Nephron (organoid): ENCODE measurements at regions not wholly inside any gene's neighbourhood (a gene's known extent, or its start where the extent isn't known, plus 50 kb on each side); places are given as distances from the start of the nearest gene placed in this dataset.
A peak's percentile ranks its signal among the peaks of the same experiment; 100 is the strongest.

ENCODE experiments used
- H3K27ac Mint-ChIP-seq, 3 experiments: 2 replicates each; pipeline ENCODE4 v1.8.0; 2020; ENCODE audit warnings: mixed read lengths in 3 of 3, mild to moderate bottlenecking in 2 of 3, moderate library complexity in 1 of 3
- H3K27me3 Mint-ChIP-seq: 2 replicates; pipeline ENCODE4 v1.8.0; 2021; ENCODE audit warnings: low read depth, mild to moderate bottlenecking, moderate library complexity, mixed read lengths
- H3K36me3 Mint-ChIP-seq: 2 replicates; pipeline ENCODE4 v1.8.0; 2020; ENCODE audit warnings: low read depth, mixed read lengths
- H3K4me1 Mint-ChIP-seq: 2 replicates; pipeline ENCODE4 v1.8.0; 2020; ENCODE audit warnings: mixed read lengths
- H3K4me3 Mint-ChIP-seq, 3 experiments: 2 replicates each; pipeline ENCODE4 v1.8.0; 2020; ENCODE audit warnings: mild to moderate bottlenecking in 3 of 3, mixed read lengths in 3 of 3, moderate library complexity in 2 of 3
- H3K9me3 Mint-ChIP-seq: 2 replicates; pipeline ENCODE4 v1.8.0; 2020; ENCODE audit warnings: mixed read lengths
- CTCF ChIP-seq, 3 experiments: fragments of 200-600 bp; sonication (generic); IDR thresholded peaks; one replicate each; pipeline ENCODE4 v1.5.0; 2021; ENCODE audit warnings: antibody characterized with exemption in 3 of 3; ENCODE audit not compliant: unreplicated experiment in 3 of 3

DNA sequence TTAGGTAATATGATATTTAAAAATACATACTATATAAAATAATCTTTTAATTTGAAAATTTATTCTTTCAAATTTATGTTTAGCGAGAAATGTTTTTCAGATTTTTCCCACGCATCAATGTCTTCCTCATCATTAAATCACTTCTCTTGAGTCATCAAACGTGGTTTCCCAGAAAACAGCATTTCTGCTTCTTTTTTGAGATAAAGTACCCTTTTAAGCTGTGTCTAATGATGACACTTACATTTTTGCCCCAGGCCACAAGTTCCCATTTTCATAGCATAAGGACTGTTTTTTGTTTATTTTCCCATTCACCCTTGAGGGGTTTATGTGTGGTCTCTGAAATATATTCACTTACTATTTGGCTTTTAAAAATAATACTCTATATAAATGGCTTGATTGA is 139.0 kb upstream of the HS3ST3A1 start:
- H3K36me3 Mint-ChIP-seq = no peaks in the 10 kb centered on the region
- peaks cover 7% of the 10 kb centered on the region for H3K27me3 Mint-ChIP-seq
- no peaks in the 10 kb centered on the region for H3K9me3 Mint-ChIP-seq

GRCh38 chr17:13741744-13742143 is 140.0 kb upstream of the HS3ST3A1 start:
- Mint-ChIP-seq H3K27me3 (peaks cover 7% of the 10 kb centered on the region), H3K4me3 (no peak overlapping the region), H3K36me3 (no peaks in the 10 kb centered on the region), H3K4me1 (no peaks in the 10 kb centered on the region), H3K27ac (no peak overlapping the region), H3K9me3 (no peaks in the 10 kb centered on the region)
- no peak for TF ChIP-seq CTCF (IDR thresholded peaks at IDR 0.05; ENCODE audit: unreplicated experiment in 3 of 3)

More for the DNA sequence above, 139.0 kb upstream of the HS3ST3A1 start:
- H3K4me3 Mint-ChIP-seq = no peak overlapping the region
- H3K4me1 Mint-ChIP-seq = no peaks in the 10 kb centered on the region
- no peak for TF ChIP-seq CTCF (IDR thresholded peaks at IDR 0.05; ENCODE audit: unreplicated experiment in 3 of 3)
- no peak overlapping the region for H3K27ac Mint-ChIP-seq

DNA sequence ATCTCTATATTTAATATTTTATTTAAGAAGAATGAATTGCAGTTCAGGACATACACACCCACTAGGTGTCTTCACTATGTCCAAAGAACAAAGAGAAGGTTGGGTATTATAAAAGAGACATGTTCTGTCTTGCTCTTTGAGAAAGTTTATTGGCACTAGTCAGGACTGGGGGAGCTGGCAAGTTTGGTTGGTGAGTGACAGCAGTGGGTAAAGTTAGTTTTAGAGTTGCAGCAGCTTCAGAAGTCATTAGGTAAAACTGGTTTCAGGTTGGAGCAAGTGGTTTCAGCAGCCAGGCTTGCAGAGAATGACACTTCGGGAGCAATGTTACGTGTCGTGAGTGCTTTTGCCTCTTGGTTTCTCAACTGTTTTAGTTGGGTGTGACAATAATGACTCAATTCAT is 142.2 kb upstream of the HS3ST3A1 start:
- no peaks in the 10 kb centered on the region for H3K4me1 Mint-ChIP-seq
- no peaks in the 10 kb centered on the region for H3K36me3 Mint-ChIP-seq
- no peak overlapping the region for H3K4me3 Mint-ChIP-seq
- H3K27me3 Mint-ChIP-seq = peaks cover 4% of the 10 kb centered on the region
- no peaks in the 10 kb centered on the region for H3K9me3 Mint-ChIP-seq
- no peak overlapping the region for H3K27ac Mint-ChIP-seq
- no peak for TF ChIP-seq CTCF (IDR thresholded peaks at IDR 0.05; ENCODE audit: unreplicated experiment in 3 of 3)

DNA sequence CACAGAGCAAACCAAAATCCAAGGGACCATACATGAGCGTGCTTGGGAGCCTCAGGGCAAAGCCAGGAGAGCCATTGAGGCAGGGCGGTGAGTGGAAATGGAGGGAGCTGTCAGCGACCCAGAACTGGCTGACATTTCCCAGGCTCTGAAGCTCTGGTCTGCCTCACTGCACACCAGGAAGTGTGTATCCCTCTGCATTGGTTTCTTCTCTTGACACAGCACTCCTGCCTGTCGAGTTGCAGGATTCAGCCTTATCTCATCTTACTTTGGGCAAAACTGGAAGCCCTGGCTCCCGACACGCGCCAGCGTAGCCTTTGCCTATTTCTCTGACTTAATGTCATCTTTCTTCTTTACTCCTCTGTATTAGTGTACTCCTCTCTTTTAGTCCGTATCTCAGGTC is 144.7 kb upstream of the HS3ST3A1 start:
- Mint-ChIP-seq H3K4me1 (peaks cover 11% of the 10 kb centered on the region), H3K36me3 (no peaks in the 10 kb centered on the region), H3K27ac (no peak overlapping the region), H3K4me3 (no peak overlapping the region), H3K27me3 (peaks cover 9% of the 10 kb centered on the region), H3K9me3 (no peaks in the 10 kb centered on the region)
- no peak for TF ChIP-seq CTCF (IDR thresholded peaks at IDR 0.05; ENCODE audit: unreplicated experiment in 3 of 3)

DNA sequence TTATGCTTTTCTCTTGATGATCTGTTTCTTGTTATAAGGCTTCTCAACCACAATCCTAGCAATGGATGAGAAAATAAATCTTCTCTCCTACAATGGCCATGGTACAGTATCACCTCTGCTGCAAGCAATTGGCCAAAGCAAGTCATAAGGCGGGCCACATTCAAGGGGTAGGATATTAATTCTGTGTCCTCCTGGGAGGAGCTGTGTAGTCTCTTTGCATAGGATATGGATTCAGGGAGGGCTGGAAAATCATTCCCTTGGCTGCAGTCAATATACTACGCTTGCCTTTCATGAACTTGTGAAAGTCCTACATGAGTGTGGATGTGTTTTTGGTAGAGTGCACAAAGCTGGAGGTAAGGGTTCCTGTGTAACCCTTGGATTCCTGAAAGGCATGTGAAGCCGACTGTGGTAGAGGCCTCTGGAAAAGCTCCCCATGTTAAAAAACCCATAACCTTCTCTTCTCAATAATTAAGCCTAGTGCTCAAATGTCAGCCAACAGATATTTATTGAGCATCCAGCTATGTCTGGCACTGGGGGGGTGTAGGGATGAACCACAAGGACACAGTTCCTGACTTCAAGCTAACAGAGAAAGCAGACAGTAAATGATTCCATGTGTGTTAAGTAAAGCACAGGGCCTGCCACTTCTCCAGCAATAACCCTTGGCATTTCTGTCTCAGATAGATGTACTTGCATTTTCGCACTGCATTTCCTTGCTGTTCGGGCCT is 147.6 kb upstream of the HS3ST3A1 start:
- H3K27ac Mint-ChIP-seq = peak overlapping the region in 1 of 3 experiments; percentile 32
- TF ChIP-seq CTCF (IDR thresholded peaks at IDR 0.05; ENCODE audit: unreplicated experiment in 3 of 3) = no peak
- H3K9me3 Mint-ChIP-seq = no peaks in the 10 kb centered on the region
- H3K27me3 Mint-ChIP-seq = peaks cover 9% of the 10 kb centered on the region
- peaks cover 11% of the 10 kb centered on the region for H3K4me1 Mint-ChIP-seq
- no peak overlapping the region for H3K4me3 Mint-ChIP-seq
- H3K36me3 Mint-ChIP-seq = no peaks in the 10 kb centered on the region

DNA sequence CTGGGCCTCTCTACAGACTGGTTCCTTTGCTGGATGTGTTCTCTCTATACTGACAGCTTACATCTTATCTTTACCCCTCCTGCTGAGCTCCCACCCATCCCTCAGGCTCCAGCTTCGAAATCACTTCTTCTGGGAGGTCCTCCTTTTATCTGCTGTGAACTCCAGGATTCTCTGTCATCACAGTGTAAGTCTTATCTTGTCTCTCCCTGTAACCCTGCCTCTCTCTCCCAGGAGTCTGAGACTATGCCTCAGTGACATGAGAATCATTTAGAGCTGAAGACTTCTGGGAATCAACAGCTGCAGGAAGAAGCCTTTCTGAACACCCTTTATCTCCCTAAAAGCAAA is 148.1 kb upstream of the HS3ST3A1 start:
- TF ChIP-seq CTCF (IDR thresholded peaks at IDR 0.05; ENCODE audit: unreplicated experiment in 3 of 3) = no peak
- Mint-ChIP-seq H3K4me3 (no peak overlapping the region), H3K27me3 (peaks cover 9% of the 10 kb centered on the region), H3K27ac (peak overlapping the region in 1 of 3 experiments; percentile 32), H3K9me3 (no peaks in the 10 kb centered on the region), H3K36me3 (no peaks in the 10 kb centered on the region), H3K4me1 (peaks cover 11% of the 10 kb centered on the region)
